ENCODE measurements at regions not wholly inside any gene's neighbourhood (a gene's known extent, or its start where the extent isn't known, plus 50 kb on each side); places are given as distances from the start of the nearest gene placed in this dataset.

DNA sequence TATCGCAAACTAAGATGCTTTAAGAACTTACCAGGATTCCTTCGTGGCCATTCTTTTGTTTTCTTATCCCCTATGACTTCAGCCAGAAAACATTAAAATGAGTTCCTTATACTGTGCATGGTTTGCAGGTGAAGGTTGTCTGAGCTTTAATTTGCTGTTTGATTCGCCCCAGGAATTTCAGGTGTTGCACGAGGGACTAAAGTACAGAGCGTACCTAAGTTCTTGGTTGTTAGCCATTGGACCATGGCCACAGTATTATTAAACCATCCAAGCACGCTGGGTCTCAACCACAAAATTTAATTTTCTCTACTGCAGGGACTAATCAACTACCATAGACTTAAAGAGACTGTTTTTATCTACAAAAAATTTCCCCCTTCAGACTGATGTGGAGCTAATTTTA lies 208.4 kb upstream of the MPDZ start (continued):
- no peak for TF ChIP-seq RB1 (IDR thresholded peaks at IDR 0.05; ENCODE audit: low read depth)
- TF ChIP-seq ZKSCAN3 (CRISPR knock-in tag; IDR thresholded peaks at IDR 0.05) = no peak
- TF ChIP-seq SFPQ (IDR thresholded peaks at IDR 0.05; ENCODE audit: low read depth, low read length) = no peak
- TF ChIP-seq SIN3B (IDR thresholded peaks at IDR 0.05; ENCODE audit: low read depth) = no peak
- TF ChIP-seq, protein P1, sequence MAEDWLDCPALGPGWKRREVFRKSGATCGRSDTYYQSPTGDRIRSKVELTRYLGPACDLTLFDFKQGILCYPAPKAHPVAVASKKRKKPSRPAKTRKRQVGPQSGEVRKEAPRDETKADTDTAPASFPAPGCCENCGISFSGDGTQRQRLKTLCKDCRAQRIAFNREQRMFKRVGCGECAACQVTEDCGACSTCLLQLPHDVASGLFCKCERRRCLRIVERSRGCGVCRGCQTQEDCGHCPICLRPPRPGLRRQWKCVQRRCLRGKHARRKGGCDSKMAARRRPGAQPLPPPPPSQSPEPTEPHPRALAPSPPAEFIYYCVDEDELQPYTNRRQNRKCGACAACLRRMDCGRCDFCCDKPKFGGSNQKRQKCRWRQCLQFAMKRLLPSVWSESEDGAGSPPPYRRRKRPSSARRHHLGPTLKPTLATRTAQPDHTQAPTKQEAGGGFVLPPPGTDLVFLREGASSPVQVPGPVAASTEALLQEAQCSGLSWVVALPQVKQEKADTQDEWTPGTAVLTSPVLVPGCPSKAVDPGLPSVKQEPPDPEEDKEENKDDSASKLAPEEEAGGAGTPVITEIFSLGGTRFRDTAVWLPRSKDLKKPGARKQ (CRISPR knock-in tag; IDR thresholded peaks at IDR 0.05) = no peak
- no peak for TF ChIP-seq ZNF347 (CRISPR knock-in tag; IDR thresholded peaks at IDR 0.05; ENCODE audit: low read depth)

- CTCF ChIA-PET (ENCODE audit: low intra/inter-chr PET ratio) = no interaction called here
- intact Hi-C loops (cut with micrococcal nuclease) = no loop called here
- POLR2A ChIA-PET = no interaction called here
- TF ChIP-seq E4F1 (CRISPR knock-in tag; IDR thresholded peaks at IDR 0.05; ENCODE audit: borderline replicate concordance) = no peak
- TF ChIP-seq POLR2AphosphoS2 (IDR thresholded peaks at IDR 0.05; ENCODE audit: low read length) = no peak
- no peak for TF ChIP-seq ZNF764 (CRISPR knock-in tag; IDR thresholded peaks at IDR 0.05; ENCODE audit: low read depth)
- TF ChIP-seq ZNF175 (CRISPR knock-in tag; IDR thresholded peaks at IDR 0.05; ENCODE audit: low read depth) = no peak
- TF ChIP-seq ZBTB43 (CRISPR knock-in tag; IDR thresholded peaks at IDR 0.05) = no peak
- no peak for TF ChIP-seq CTBP1 (IDR thresholded peaks at IDR 0.05; ENCODE audit: borderline replicate concordance)
- no peak for TF ChIP-seq ARHGAP35 (IDR thresholded peaks at IDR 0.05; ENCODE audit: partially characterized antibody)
- no peak for TF ChIP-seq BRF2 (IDR thresholded peaks at IDR 0.05; ENCODE audit: borderline replicate concordance, insufficient read depth, insufficient read length)
Observed at GRCh38 chr9:13487498-13487897, 208.0 kb upstream of the MPDZ start.

More at GRCh38 chr9:13487498-13487897, 208.0 kb upstream of the MPDZ start:
- ATAC-seq (no peak), DNase-seq (ENCODE audit: extremely low read depth in 1 of 4, low spot score in 3 of 4) (no peak), FAIRE-seq (no peak)
- Histone ChIP-seq H3K9me3 (replicated peaks; ENCODE audit: control insufficient read depth, insufficient read depth, low read depth, low read length) (no peaks in the 10 kb centered on the region), H4K20me1 (replicated peaks; ENCODE audit: control insufficient read depth, insufficient read depth, low read length) (no peaks in the 10 kb centered on the region), H3K9me1 (ENCODE audit: control insufficient read depth, insufficient read depth, low read length) (no peaks in the 10 kb centered on the region), H3K79me2 (ENCODE audit: control insufficient read depth, insufficient read depth, low read length) (no peaks in the 10 kb centered on the region), H3K9ac (ENCODE audit: insufficient read depth in 1 of 2, low read depth in 2 of 2, low read length in 2 of 2) (no peak overlapping the region), H2AFZ (ENCODE audit: low read depth, low read length) (no peak overlapping the region), H3K36me3 (ENCODE audit: control insufficient read depth, insufficient read depth, low read length) (no peaks in the 10 kb centered on the region), H3K4me2 (ENCODE audit: insufficient read depth, low read length) (no peak overlapping the region), H3K4me1 (replicated peaks in 1 of 2; ENCODE audit: control insufficient read depth in 2 of 2, insufficient read depth in 2 of 2, low read length in 2 of 2) (no peaks in the 10 kb centered on the region), H3K27ac (ENCODE audit: extremely low read depth, low read depth, low read length) (no peak overlapping the region), H3K27me3 (ENCODE audit: control insufficient read depth in 2 of 2, insufficient read depth in 2 of 2, low read length in 2 of 2) (no peaks in the 10 kb centered on the region), H3K4me3 (no peak overlapping the region)
- WGBS (ENCODE audit: insufficient coverage, low coverage, missing lambda C conversion rate) = 0% methylated on average over 1 of the region's 2 CpGs
- in situ Hi-C loops (cut with MboI) = no loop called here
- no TSS peak for BruUV-seq (replicated peaks)

Measured in K562 (cell line).